Nephron (organoid): ENCODE measurements at regions not wholly inside any gene's neighbourhood (a gene's known extent, or its start where the extent isn't known, plus 50 kb on each side); places are given as distances from the start of the nearest gene placed in this dataset.

Experiments used
- H3K27ac Mint-ChIP-seq, 3 experiments: 2 replicates each; pipeline ENCODE4 v1.8.0; 2020; ENCODE audit warnings: mixed read lengths in 3 of 3, mild to moderate bottlenecking in 2 of 3, moderate library complexity in 1 of 3
- H3K27me3 Mint-ChIP-seq: 2 replicates; pipeline ENCODE4 v1.8.0; 2021; ENCODE audit warnings: low read depth, mild to moderate bottlenecking, moderate library complexity, mixed read lengths
- H3K36me3 Mint-ChIP-seq: 2 replicates; pipeline ENCODE4 v1.8.0; 2020; ENCODE audit warnings: low read depth, mixed read lengths
- H3K4me1 Mint-ChIP-seq: 2 replicates; pipeline ENCODE4 v1.8.0; 2020; ENCODE audit warnings: mixed read lengths
- H3K4me3 Mint-ChIP-seq, 3 experiments: 2 replicates each; pipeline ENCODE4 v1.8.0; 2020; ENCODE audit warnings: mild to moderate bottlenecking in 3 of 3, mixed read lengths in 3 of 3, moderate library complexity in 2 of 3
- H3K9me3 Mint-ChIP-seq: 2 replicates; pipeline ENCODE4 v1.8.0; 2020; ENCODE audit warnings: mixed read lengths
- CTCF ChIP-seq, 3 experiments: fragments of 200-600 bp; sonication (generic); IDR thresholded peaks; one replicate each; pipeline ENCODE4 v1.5.0; 2021; ENCODE audit warnings: antibody characterized with exemption in 3 of 3; ENCODE audit not compliant: unreplicated experiment in 3 of 3

GRCh38 chr3:72137865-72138861 lies 353.2 kb upstream of the PROK2 start:
- Mint-ChIP-seq H3K36me3 (no peaks in the 10 kb centered on the region), H3K9me3 (no peaks in the 10 kb centered on the region)
- TF ChIP-seq CTCF (IDR thresholded peaks at IDR 0.05; ENCODE audit: unreplicated experiment in 3 of 3) = no peak

DNA sequence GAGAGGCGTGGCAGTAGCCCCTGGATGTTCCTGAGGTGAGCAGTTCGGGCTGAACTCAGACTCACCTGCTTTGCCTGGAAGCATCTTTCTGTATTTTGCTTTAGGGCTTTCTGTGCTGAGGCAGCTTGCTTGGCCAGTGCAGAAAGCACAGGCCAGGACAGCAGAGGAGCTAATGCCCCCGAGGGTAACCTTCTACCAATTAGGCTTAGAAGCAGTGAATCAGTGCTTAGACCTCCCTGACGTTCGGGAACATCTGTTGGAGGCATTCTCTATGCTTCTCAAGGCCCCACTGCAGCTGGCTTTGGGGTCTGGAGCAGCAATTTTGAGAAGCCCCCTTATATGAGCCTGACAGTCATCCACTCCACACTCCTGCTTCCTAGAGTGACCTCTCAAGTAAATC lies 350.7 kb upstream of the PROK2 start:
- Mint-ChIP-seq H3K4me1 (no peaks in the 10 kb centered on the region), H3K4me3 (no peak overlapping the region), H3K27ac (no peak overlapping the region), H3K9me3 (no peaks in the 10 kb centered on the region), H3K36me3 (no peaks in the 10 kb centered on the region), H3K27me3 (peaks cover 13% of the 10 kb centered on the region)
- no peak for TF ChIP-seq CTCF (IDR thresholded peaks at IDR 0.05; ENCODE audit: unreplicated experiment in 3 of 3)

More at GRCh38 chr3:72137865-72138861, 353.2 kb upstream of the PROK2 start:
- peaks cover 13% of the 10 kb centered on the region for H3K4me1 Mint-ChIP-seq
- no peak overlapping the region for H3K4me3 Mint-ChIP-seq
- peaks cover 13% of the 10 kb centered on the region for H3K27me3 Mint-ChIP-seq
- H3K27ac Mint-ChIP-seq = no peak overlapping the region

GRCh38 chr3:72134989-72135451 lies 350.1 kb upstream of the PROK2 start:
- H3K4me3 Mint-ChIP-seq = no peak overlapping the region
- H3K27me3 Mint-ChIP-seq = peaks cover 10% of the 10 kb centered on the region
- peaks cover 5% of the 10 kb centered on the region for H3K4me1 Mint-ChIP-seq
- H3K9me3 Mint-ChIP-seq = no peaks in the 10 kb centered on the region
- H3K36me3 Mint-ChIP-seq = no peaks in the 10 kb centered on the region
- no peak for TF ChIP-seq CTCF (IDR thresholded peaks at IDR 0.05; ENCODE audit: unreplicated experiment in 3 of 3)
- H3K27ac Mint-ChIP-seq = no peak overlapping the region

- Mint-ChIP-seq H3K9me3 (no peaks in the 10 kb centered on the region), H3K27ac (no peak overlapping the region), H3K27me3 (peaks cover 10% of the 10 kb centered on the region), H3K36me3 (no peaks in the 10 kb centered on the region), H3K4me3 (no peak overlapping the region), H3K4me1 (peaks cover 20% of the 10 kb centered on the region)
- no peak for TF ChIP-seq CTCF (IDR thresholded peaks at IDR 0.05; ENCODE audit: unreplicated experiment in 3 of 3)
Observed at GRCh38 chr3:72133329-72134011, 348.5 kb upstream of the PROK2 start.

DNA sequence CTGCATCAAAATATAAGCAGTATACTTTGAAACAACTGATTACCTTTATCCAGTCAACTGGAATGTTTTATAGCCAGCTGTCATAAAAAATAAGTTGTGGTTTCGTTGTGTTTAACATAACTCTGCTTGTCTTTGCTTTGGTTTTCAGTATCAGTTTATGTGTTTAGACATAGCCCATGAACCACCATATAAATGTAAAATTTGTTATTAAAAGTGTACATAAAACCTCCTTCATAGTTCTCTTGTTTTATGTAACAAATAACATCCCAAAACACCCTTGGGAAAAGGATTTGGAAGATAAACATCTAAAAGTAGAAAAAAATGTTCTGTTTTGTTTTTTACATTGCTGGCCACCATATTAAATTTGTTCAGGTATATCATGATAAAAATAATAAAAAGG lies 347.0 kb upstream of the PROK2 start:
- no peak overlapping the region for H3K27ac Mint-ChIP-seq
- peaks cover 10% of the 10 kb centered on the region for H3K27me3 Mint-ChIP-seq
- H3K4me1 Mint-ChIP-seq = peaks cover 27% of the 10 kb centered on the region
- H3K9me3 Mint-ChIP-seq = no peaks in the 10 kb centered on the region
- no peaks in the 10 kb centered on the region for H3K36me3 Mint-ChIP-seq
- H3K4me3 Mint-ChIP-seq = no peak overlapping the region
- TF ChIP-seq CTCF (IDR thresholded peaks at IDR 0.05; ENCODE audit: unreplicated experiment in 3 of 3) = no peak
